ENCODE measurements at regions not wholly inside any gene's neighbourhood (a gene's known extent, or its start where the extent isn't known, plus 50 kb on each side); places are given as distances from the start of the nearest gene placed in this dataset.
"Not testable (repeated sequence)": the region's sequence is repeated elsewhere in the genome, so short reads cannot be mapped to it uniquely, and the experiment has no call there.

- DNase-seq: peak; percentile 42
Measured at GRCh38 chr6:170147832-170148708, 142.8 kb downstream of the DLL1 start.

- DNase-seq: no peak
Measured at GRCh38 chr6:170147056-170147787, 143.7 kb downstream of the DLL1 start.

- no peak for DNase-seq
Measured at GRCh38 chr6:170146640-170147039, 144.2 kb downstream of the DLL1 start.

GRCh38 chr6:170146131-170146530 lies 144.7 kb downstream of the DLL1 start:
- DNase-seq: not testable (repeated sequence)

- DNase-seq: not testable (repeated sequence)
Measured at GRCh38 chr6:170145716-170146115, 145.2 kb downstream of the DLL1 start.

GRCh38 chr6:170145272-170145592 lies 145.6 kb downstream of the DLL1 start:
- no peak for DNase-seq

- DNase-seq: no peak
Measured at GRCh38 chr6:170144571-170145271, 146.2 kb downstream of the DLL1 start.

GRCh38 chr6:170143401-170144150 lies 147.3 kb downstream of the DLL1 start:
- DNase-seq: no peak

GRCh38 chr6:170142559-170142958 lies 148.3 kb downstream of the DLL1 start:
- DNase-seq: no peak

- DNase-seq: not testable (repeated sequence)
Measured at GRCh38 chr6:170141061-170141460, 149.8 kb downstream of the DLL1 start.

GRCh38 chr6:170140129-170140528 lies 150.7 kb downstream of the DLL1 start:
- DNase-seq: no peak

- DNase-seq: no peak
Measured at GRCh38 chr6:170139531-170139930, 151.3 kb downstream of the DLL1 start.

- not testable (repeated sequence) for DNase-seq
Measured at GRCh38 chr6:170139046-170139445, 151.8 kb downstream of the DLL1 start.

GRCh38 chr6:170137911-170138910 lies 152.7 kb downstream of the DLL1 start:
- no peak for DNase-seq

GRCh38 chr6:170137176-170137891 lies 153.5 kb downstream of the DLL1 start:
- no peak for DNase-seq

GRCh38 chr6:170136541-170137175 lies 154.2 kb downstream of the DLL1 start:
- DNase-seq: no peak

GRCh38 chr6:170135821-170136471 lies 154.9 kb downstream of the DLL1 start:
- no peak for DNase-seq

GRCh38 chr6:170135461-170135820 lies 155.4 kb downstream of the DLL1 start:
- DNase-seq: no peak
